SHP77 treated with DMSO at 0.1 percent for 48 hours (cell line): ENCODE measurements at regions not wholly inside any gene's neighbourhood (a gene's known extent, or its start where the extent isn't known, plus 50 kb on each side); places are given as distances from the start of the nearest gene placed in this dataset.

Source experiments
- DNase-seq: peaks from one replicate; lab custom pipeline; 2025; lab: John Stamatoyannopoulos, UW

DNA sequence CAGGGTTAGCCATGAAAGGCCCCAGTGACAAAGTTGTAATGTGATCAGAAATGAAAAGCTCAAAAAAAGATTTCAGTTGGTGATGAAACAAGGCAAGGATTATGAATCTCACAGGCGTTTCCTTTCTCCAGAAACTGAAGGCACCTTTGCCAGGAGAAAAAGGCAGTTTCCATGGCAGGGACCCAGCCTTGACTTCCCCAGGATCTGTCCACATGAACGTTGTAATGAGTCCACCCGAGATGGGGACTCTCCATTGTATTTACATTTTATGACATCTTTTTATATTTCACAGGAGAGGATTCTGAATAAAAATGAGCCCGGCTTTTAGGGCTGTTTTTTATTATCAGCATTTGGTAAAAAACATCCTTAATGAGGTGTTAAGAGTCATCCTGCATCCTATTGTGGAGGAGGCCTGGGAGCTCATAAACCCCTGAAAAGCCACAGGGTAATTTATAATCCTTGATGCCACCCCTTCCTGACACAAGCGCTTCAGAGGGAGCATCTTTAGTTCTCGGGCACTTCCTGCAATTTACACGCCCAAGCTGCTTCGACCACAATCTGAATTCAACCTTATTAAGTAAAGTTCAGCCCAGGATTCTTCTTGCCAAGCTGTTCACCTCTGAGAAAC, 74.1 kb upstream of the SALL4 start:
- no peak for DNase-seq

DNA sequence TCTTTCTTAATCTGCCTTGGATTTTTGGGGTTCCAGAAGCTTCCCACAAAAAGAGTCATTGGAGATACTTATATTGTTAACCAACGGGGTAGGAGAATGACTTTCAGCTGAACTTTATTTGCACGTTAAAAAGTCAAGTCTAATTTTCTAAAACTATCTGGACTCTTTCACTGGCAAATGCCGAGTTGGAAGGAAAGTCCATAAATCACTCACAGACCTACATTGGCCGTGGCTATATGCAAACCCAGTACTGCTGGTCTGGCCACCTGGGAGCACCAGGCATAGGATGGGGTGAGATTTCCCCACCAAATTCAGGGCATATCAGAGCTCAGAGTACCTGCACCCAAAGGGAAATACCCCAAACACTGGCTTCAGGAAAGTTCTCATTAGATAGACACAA, 71.3 kb upstream of the SALL4 start:
- DNase-seq = no peak

DNA sequence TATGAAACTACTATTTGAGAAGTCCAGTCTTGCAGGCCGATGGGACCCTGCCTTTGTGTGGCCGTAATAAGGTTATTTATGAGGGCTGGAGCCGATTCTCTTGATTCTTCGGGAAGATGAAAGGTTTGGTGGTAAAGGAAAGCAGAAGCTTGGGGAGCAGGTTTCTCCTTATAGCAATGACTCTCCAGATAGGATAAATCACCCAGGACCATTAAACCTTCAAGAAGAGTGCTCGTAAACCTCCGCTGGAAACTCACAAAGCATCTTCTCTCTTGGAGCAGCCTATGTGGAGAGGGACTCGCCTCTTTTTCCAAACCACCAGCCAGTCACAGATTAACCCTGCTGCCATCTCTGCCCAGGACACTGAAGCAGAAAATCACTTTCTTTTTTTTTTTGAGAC, 69.6 kb upstream of the SALL4 start:
- no peak for DNase-seq

DNA sequence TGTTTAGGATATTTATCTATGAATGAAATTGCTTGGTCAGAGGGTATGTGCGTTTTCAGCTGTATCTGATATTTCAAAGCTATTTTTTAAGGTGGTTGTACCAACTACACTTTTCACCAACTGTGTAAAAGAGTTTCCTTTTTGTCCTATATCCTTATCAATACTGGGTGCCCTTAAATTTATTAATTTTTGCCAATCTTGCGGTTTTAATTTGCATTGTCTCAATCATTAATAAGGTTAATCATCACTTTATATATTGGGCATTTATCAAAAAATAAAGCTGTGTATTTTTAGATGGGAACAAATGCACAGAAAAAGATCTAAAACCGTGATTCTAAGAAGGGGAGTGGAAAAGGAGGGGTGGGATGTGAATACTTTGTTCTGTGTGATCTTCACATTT, 66.7 kb upstream of the SALL4 start:
- DNase-seq = no peak

DNA sequence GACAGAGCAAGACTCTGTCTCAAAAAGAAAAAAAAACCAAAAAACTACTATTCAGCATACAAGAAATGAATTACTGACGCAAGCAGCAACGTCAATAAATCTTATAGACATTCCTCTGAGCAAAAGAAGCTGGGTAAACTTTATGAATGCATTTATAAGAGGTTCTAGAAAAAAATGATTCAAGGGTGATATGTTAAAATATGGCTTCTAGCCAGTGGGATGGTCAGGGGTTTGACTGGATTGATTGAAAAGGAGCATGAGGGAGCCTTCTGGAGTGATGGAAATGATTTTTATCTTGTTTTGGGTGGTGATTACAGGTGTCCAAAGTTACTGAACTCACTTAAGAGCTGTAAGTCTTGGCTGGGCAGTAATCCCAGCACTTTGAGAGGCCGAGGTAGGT, 64.9 kb upstream of the SALL4 start:
- no peak for DNase-seq

DNA sequence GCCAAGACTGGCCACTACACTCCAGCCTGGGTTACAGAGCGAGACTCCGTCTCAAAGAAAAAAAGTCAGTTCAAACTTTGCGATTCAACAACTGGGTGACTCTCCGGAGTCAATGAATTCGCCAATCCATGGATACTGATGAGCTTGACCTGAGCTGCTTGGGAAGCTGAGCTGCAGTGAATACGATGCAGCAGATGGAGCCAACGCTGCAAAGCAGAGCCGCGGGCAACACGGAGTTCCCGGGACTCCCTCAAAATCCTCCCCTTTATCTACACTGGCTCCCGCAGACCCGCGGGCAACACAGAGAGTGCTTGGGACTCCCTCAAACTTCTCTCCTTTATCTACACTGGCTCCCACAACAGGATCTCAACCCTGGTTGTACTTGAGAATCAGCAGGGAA, 62.6 kb upstream of the SALL4 start:
- no peak for DNase-seq

DNA sequence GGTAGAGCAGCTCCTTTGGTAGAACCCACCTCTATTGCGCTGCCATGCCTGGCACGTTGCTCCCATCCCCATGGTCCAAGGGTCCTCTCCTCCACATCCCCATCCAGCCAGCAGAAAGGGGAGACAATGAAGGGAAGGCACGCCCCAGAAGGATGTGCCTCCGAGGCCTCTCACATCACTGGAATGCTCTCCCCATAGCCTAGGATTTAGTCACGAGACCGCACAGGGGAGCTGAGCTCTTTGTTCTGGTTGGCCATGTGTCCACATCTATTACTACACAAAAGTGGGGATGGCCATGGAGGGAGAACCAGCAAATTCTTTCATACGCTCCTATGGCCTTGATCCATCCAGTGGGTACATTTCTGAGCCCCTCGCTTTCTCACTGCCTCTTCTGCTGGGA, 60.5 kb upstream of the SALL4 start:
- DNase-seq = no peak

DNA sequence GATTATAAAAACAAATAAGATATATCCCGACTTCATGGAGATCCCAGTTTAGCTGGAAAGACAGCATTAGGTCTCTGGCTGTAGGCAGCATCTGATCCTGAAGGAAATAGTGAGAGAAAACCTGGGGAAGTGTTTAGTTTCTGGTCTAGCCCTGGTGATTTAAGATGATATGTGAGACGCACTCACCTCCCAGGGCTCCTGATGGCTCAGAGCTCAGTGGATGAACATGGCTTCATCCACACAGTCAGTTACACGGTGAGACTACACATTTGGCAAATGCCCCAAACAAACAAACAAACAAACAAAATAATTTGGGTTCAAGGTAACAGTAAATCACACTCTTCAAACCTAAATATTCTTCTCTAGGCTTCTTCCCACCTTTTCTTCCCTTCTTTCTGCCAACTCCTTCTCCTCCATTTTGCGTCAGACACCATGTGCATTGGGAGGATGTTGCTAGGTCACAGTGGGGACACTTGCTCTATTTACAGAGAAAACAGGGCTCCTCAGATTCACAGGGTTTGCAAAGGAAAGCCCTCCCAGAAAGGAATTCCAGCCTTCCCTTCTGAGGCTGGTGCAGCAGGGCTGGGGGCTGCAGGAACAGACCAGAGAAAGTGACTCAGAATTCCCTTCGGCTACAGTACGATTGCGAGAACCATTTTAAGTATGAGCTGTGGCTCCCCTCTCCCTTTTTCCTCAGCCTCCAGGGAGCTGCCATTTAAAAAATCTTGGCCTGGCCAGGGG, 59.6 kb upstream of the SALL4 start:
- DNase-seq = no peak

DNA sequence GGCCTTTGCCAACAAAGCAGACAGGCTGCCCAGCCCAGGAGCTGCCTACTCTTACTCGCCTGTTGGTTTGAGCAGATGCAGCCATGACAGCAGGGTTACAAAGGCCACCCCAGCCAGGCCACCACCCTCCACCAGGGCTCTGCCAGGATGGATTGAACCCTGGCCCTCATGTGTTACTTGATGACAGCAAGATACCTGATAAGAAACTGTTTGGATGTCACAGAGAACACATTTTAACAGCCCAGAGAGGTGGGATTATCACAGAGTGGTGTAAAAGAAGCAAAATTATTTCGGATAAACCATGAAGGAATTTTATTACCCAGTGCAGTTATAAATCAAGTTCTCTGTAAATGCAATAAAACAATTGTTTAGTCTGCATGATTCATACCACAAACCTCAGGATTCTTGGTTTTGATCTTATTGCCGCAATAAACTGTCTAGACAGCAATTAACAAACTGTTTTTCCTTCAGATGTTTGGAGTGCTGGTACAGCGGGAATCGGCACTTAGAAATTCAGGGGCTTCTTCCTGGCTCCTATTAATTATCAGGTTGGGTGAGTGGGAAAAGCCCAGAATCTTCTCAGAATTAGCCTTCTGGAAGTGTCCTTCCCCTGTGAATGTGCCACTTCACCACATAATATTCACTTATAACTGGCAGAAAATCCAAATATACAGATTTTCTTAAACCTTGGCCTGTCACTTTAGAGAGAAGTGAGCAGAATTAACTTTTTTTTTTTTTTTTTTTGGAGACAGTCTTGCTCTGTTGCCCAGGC, 58.0 kb upstream of the SALL4 start:
- no peak for DNase-seq

DNA sequence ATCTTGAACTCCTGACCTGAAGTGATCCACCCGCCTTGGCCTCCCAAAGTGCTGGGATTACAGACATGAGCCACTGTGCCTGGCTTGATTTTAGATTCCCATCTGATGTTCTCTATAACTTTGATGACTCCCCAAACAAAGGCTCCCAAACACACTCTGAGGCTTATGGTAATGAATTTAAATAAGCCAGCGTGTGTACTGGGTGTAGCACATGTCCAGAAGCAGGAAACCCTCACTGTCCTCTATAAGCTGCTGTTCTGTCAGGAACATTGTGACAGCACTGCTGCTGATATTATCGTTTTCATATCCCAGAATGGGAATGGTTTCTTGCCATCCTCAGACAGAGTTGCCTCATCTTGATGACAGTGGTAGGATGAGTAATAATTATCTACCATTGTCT, 54.1 kb upstream of the SALL4 start:
- no peak for DNase-seq

DNA sequence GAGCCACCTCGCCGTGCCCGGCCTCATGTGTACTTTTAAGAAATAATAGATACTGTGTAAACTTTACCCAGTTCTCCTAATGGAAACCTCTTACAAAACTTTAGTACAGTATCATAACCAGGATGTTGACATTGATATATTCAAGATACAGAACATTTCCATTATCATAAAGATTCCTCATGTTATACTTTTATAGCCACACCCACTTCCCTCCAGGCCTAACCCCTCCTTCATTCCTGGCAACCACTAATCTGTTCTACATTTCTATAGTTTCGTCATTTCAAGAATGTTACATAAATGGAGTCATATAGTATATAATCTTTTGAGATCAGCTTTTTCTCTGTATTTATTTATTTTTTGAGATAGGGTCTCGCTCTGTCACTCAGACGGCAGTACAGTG, 52.6 kb upstream of the SALL4 start:
- DNase-seq = no peak
